Heart left ventricle (tissue), 13 donors: ENCODE measurements at regions not wholly inside any gene's neighbourhood (a gene's known extent, or its start where the extent isn't known, plus 50 kb on each side); places are given as distances from the start of the nearest gene placed in this dataset.
"Not testable (repeated sequence)": the region's sequence is repeated elsewhere in the genome, so short reads cannot be mapped to it uniquely, and the experiment has no call there.

Experiments used
- CTCF ChIP-seq, 12 donors: fragments of 200-600 bp; sonication (generic) in 4 of 12; IDR thresholded peaks; one replicate each; pipeline versions ENCODE4 v1.5.0 to v1.8.0; 2018 to 2022; ENCODE audit warnings: antibody characterized with exemption in 12 of 12, mild to moderate bottlenecking in 5 of 12
- POLR2A ChIP-seq, 2 donors: fragments of 450-650 bp; IDR thresholded peaks; one replicate each; pipeline ENCODE4 v1.6.1; 2017; ENCODE audit warnings: antibody characterized with exemption in 2 of 2, mild to moderate bottlenecking in 2 of 2, moderate library complexity in 2 of 2
- donor health status: ischemic (EF 13 %, LVEDD 7.1; RV severe dilation, severe dysfunction).
- donor health status: DM: no; HTN: yes; CAD: no.
- donor health status: DM: no; HTN: no; CAD: no.
- donor health status: ischemic (EF 25% LVEDD 6.9; RV normal size, moderate dysfunction).
- donor health status: ischemic (EF 25% LVEDD 5.7; RV mildly dilated, moderate dysfunction).
- donor health status: ischemic (EF 35%, LVEDD 5.7; RV mildly dilated, moderate dysfunction).
- donor health status: nonischemic (EF 11% LVEDD 7.7; RV severe dilation, severe dysfunction).
- donor health status: DM: yes; HTN: yes; CAD: no.
- donor health status: PGD.
- donor health status: ischemic (EF 29% LVEDD 5.4; RV normal size, mild dysfunction).
- donor health status: nonischemic (EF 23%, LVEDD 6.1; RV moderate dilation, normal function).

- TF ChIP-seq CTCF, POLR2A (IDR thresholded peaks at IDR 0.05): not testable (repeated sequence)
These were observed 215.8 kb downstream of the FAM72C start for GRCh38 chr1:143755961-143756360.
